ENCODE measurements at regions not wholly inside any gene's neighbourhood (a gene's known extent, or its start where the extent isn't known, plus 50 kb on each side); places are given as distances from the start of the nearest gene placed in this dataset.

DNA sequence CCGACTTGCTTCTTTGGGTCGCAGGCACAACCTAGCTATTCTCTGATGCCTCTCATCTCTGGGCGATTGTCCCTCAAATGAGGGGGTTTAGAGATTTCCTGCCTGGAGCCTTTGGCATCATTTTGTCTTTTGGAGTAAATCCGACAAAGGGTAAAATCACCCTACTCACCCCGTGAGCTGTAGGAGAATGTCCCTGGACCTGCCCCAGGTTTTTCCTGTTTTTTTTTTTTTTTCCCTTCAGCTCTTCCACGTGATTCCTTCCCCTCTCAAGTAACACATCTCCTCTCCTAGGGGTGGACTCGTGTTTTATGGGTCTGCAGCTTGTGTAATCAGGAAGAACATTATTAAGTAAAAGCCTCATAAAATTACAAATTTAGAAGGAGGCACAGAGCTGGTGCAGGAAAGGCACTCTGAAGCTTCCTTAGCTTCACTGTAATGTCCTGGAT lies 128.4 kb upstream of the ZNF746 start:
- Histone ChIP-seq H2AFZ (ENCODE audit: low read depth, low read length) (peak overlapping the region; percentile 100), H3K4me1 (ENCODE audit: insufficient read depth, low read length) (peaks cover 30% of the 10 kb centered on the region), H3K27ac (ENCODE audit: low read length) (no peak overlapping the region), H4K20me1 (ENCODE audit: insufficient read depth, low read length) (peaks cover 29% of the 10 kb centered on the region), H3K36me3 (ENCODE audit: insufficient read depth, low read length) (peaks cover 19% of the 10 kb centered on the region), H3K27me3 (ENCODE audit: insufficient read depth, low read length, poor library complexity) (peaks cover 7% of the 10 kb centered on the region), H3K4me2 (ENCODE audit: insufficient read depth, low read length) (peak overlapping the region; percentile 85; the same call in 1 of the 2 replicates), H3K4me3 (ENCODE audit: low read depth in 1 of 2, low read length in 2 of 2) (no peak overlapping the region), H3K79me2 (ENCODE audit: insufficient read depth, low read length) (peaks cover 32% of the 10 kb centered on the region), H3K9me3 (ENCODE audit: insufficient read depth, low read length, severe bottlenecking) (no peaks in the 10 kb centered on the region), H3K9ac (ENCODE audit: low read depth, low read length) (no peak overlapping the region)
- DNase-seq, result no peak
- TF ChIP-seq EZH2 (IDR thresholded peaks at IDR 0.05; ENCODE audit: borderline replicate concordance, low read depth, low read length, severe bottlenecking), result no peak
- TF ChIP-seq, protein P1, sequence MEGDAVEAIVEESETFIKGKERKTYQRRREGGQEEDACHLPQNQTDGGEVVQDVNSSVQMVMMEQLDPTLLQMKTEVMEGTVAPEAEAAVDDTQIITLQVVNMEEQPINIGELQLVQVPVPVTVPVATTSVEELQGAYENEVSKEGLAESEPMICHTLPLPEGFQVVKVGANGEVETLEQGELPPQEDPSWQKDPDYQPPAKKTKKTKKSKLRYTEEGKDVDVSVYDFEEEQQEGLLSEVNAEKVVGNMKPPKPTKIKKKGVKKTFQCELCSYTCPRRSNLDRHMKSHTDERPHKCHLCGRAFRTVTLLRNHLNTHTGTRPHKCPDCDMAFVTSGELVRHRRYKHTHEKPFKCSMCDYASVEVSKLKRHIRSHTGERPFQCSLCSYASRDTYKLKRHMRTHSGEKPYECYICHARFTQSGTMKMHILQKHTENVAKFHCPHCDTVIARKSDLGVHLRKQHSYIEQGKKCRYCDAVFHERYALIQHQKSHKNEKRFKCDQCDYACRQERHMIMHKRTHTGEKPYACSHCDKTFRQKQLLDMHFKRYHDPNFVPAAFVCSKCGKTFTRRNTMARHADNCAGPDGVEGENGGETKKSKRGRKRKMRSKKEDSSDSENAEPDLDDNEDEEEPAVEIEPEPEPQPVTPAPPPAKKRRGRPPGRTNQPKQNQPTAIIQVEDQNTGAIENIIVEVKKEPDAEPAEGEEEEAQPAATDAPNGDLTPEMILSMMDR (IDR thresholded peaks at IDR 0.05; ENCODE audit: borderline replicate concordance, extremely low read depth, low read length, poor library complexity, severe bottlenecking), result no peak
- no peak for ATAC-seq (ENCODE audit: insufficient read depth, low read depth)

- H3K27me3 ChIP-seq (ENCODE audit: insufficient read depth, low read length, poor library complexity), result peaks cover 2% of the 10 kb centered on the region
- H4K20me1 ChIP-seq (ENCODE audit: insufficient read depth, low read length), result peaks cover 35% of the 10 kb centered on the region
- peak overlapping the region; percentile 72; the same call in 1 of the 2 replicates for H3K27ac ChIP-seq (ENCODE audit: low read length)
- no peak for ATAC-seq (ENCODE audit: insufficient read depth, low read depth)
- peak overlapping the region; percentile 85 for H3K4me2 ChIP-seq (ENCODE audit: insufficient read depth, low read length)
- peaks cover 24% of the 10 kb centered on the region for H3K36me3 ChIP-seq (ENCODE audit: insufficient read depth, low read length)
- H3K9ac ChIP-seq (ENCODE audit: low read depth, low read length), result peak overlapping the region; percentile 88
- DNase-seq, result peak; percentile 22
- H3K4me1 ChIP-seq (ENCODE audit: insufficient read depth, low read length), result peaks cover 30% of the 10 kb centered on the region
- H3K9me3 ChIP-seq (ENCODE audit: insufficient read depth, low read length, severe bottlenecking), result no peaks in the 10 kb centered on the region
- peak overlapping the region; percentile 79 to 91; a peak in 3 of 4 replicates for H3K4me3 ChIP-seq (ENCODE audit: low read depth in 1 of 2, low read length in 2 of 2)
- TF ChIP-seq EZH2 (IDR thresholded peaks at IDR 0.05; ENCODE audit: borderline replicate concordance, low read depth, low read length, severe bottlenecking), result no peak
- TF ChIP-seq, protein P1 (IDR thresholded peaks at IDR 0.05; ENCODE audit: borderline replicate concordance, extremely low read depth, low read length, poor library complexity, severe bottlenecking), result no peak
- peaks cover 36% of the 10 kb centered on the region for H3K79me2 ChIP-seq (ENCODE audit: insufficient read depth, low read length)
- H2AFZ ChIP-seq (ENCODE audit: low read depth, low read length), result peak overlapping the region; percentile 100
Observed at GRCh38 chr7:149625340-149625946, 127.8 kb upstream of the ZNF746 start.

DNA sequence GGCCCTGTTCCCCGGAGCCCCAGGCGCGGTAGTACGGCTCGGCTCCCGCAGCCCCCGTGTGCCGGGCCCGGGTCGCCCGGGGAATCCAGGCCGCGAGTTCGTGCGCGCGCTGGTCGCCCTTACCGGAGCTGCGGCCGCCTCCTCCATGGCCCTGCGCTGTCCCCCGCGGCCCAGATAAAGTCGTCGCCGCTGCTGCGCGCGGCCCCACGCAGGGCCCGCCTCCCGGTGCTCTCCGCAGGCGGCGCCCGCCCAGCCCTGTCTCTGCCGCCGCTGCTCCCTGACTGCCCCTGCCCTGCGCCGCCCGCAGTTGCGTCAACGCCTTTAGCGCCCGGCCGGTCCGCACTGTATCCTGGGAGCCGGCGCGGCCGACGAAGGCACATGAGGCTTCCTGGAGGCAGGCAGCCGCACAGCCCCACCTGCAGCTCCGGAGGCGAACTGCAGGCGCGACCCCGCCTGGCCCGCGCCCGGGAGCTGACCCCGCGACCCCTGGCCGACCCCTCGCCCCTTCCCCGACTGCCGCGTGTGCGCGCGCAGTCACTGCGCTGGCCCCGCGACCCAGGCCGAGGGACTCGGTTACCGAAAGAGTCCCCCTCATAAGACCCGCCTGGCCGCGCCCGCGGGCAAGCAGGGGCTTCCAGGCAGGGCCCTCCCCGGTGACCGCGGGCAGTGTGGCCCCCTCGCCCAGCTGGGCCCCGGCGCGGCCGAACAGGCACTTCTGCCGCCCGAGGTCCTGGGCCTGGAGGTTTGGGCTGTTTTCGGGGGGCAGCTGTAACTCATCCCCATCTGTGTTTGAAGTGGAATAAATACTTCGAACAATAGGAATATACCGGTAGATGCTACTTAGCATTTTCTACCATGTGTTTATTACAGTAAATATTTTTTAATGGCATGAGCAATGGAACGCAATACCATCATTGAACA lies 127.1 kb upstream of the ZNF746 start:
- peak overlapping the region; percentile 81 for H3K27ac ChIP-seq (ENCODE audit: low read length)
- ATAC-seq (ENCODE audit: insufficient read depth, low read depth), result peak; percentile 96
- H3K4me1 ChIP-seq (ENCODE audit: insufficient read depth, low read length), result peaks cover 30% of the 10 kb centered on the region
- H3K36me3 ChIP-seq (ENCODE audit: insufficient read depth, low read length), result peaks cover 32% of the 10 kb centered on the region
- peaks cover 39% of the 10 kb centered on the region for H4K20me1 ChIP-seq (ENCODE audit: insufficient read depth, low read length)
- H3K4me3 ChIP-seq (ENCODE audit: low read depth in 1 of 2, low read length in 2 of 2), result peak overlapping the region; percentile 79 to 91
- H3K79me2 ChIP-seq (ENCODE audit: insufficient read depth, low read length), result peaks cover 39% of the 10 kb centered on the region
- peak overlapping the region; percentile 85 for H3K4me2 ChIP-seq (ENCODE audit: insufficient read depth, low read length)
- H3K27me3 ChIP-seq (ENCODE audit: insufficient read depth, low read length, poor library complexity), result peaks cover 2% of the 10 kb centered on the region
- H3K9ac ChIP-seq (ENCODE audit: low read depth, low read length), result peak overlapping the region; percentile 88
- DNase-seq, result peak; percentile 91
- H3K9me3 ChIP-seq (ENCODE audit: insufficient read depth, low read length, severe bottlenecking), result no peaks in the 10 kb centered on the region
- TF ChIP-seq, protein P1 (IDR thresholded peaks at IDR 0.05; ENCODE audit: borderline replicate concordance, extremely low read depth, low read length, poor library complexity, severe bottlenecking), result peak; percentile 89
- no peak for TF ChIP-seq EZH2 (IDR thresholded peaks at IDR 0.05; ENCODE audit: borderline replicate concordance, low read depth, low read length, severe bottlenecking)
- H2AFZ ChIP-seq (ENCODE audit: low read depth, low read length), result peak overlapping the region; percentile 100

Measured in DND-41 (cell line).